Left ventricle myocardium inferior (tissue), 1 donor: ENCODE measurements at regions not wholly inside any gene's neighbourhood (a gene's known extent, or its start where the extent isn't known, plus 50 kb on each side); places are given as distances from the start of the nearest gene placed in this dataset.

ENCODE experiments used
- DNase-seq: peaks from one replicate; pipeline ENCODE4 v3.0.0-alpha.2; 2020
- H3K27ac ChIP-seq: fragments of 200-600 bp; replicated peaks from 2 replicates; pipeline ENCODE4 v1.8.0; 2021
- H3K27me3 ChIP-seq: fragments of 200-600 bp; 2 replicates; pipeline ENCODE4 v1.8.0; 2021; ENCODE audit warnings: low read depth
- H3K36me3 ChIP-seq: fragments of 200-600 bp; 2 replicates; pipeline ENCODE4 v1.8.0; 2021
- H3K4me1 ChIP-seq: fragments of 200-600 bp; 2 replicates; pipeline ENCODE4 v1.8.0; 2021
- H3K4me3 ChIP-seq: fragments of 200-600 bp; 2 replicates; pipeline ENCODE4 v1.8.0; 2021; ENCODE audit warnings: mild to moderate bottlenecking, moderate library complexity
- H3K9me3 ChIP-seq: fragments of 200-600 bp; replicated peaks from 2 replicates; pipeline ENCODE4 v1.8.0; 2021
- intact Hi-C: fragments of 100-400 bp; cut with micrococcal nuclease; formaldehyde crosslinking; loops from one replicate; pipeline ENCODE4 v1.11.0; 2022
- TF ChIP-seq, protein P1 (sequence below): fragments of 200-600 bp; IDR thresholded peaks from 2 replicates; pipeline ENCODE4 v1.8.0; 2021; ENCODE audit warnings: antibody characterized with exemption, mild to moderate bottlenecking, borderline replicate concordance
- donor health status: DM: no; HTN: yes; CAD: no; lungs with severe emphysema.

DNA sequence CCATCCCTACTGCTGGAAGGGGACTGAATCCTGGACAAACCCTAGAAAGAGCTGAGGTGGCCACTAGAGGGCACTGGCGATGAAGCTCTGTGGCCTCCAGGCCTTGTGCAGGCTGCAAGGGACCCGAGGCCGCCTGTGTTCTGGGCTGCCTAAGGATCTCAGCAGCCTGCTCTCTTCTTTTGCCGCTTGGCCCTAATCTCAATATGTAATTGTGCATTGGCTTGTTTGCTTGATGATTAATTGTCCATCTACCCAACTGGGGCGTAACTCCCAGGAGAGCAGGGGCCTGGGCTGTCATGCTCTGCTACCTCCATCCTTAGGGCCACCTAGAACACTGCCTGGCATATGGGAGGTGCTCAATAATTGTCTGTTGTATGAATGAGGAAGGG, 73.8 kb downstream of the SYNE3 start:
- no peak overlapping the region for H3K4me3 ChIP-seq
- no peaks in the 10 kb centered on the region for H3K27me3 ChIP-seq
- H3K4me1 ChIP-seq = peaks cover 9% of the 10 kb centered on the region
- H3K27ac ChIP-seq = peak overlapping the region; percentile 12
- TF ChIP-seq, protein P1, sequence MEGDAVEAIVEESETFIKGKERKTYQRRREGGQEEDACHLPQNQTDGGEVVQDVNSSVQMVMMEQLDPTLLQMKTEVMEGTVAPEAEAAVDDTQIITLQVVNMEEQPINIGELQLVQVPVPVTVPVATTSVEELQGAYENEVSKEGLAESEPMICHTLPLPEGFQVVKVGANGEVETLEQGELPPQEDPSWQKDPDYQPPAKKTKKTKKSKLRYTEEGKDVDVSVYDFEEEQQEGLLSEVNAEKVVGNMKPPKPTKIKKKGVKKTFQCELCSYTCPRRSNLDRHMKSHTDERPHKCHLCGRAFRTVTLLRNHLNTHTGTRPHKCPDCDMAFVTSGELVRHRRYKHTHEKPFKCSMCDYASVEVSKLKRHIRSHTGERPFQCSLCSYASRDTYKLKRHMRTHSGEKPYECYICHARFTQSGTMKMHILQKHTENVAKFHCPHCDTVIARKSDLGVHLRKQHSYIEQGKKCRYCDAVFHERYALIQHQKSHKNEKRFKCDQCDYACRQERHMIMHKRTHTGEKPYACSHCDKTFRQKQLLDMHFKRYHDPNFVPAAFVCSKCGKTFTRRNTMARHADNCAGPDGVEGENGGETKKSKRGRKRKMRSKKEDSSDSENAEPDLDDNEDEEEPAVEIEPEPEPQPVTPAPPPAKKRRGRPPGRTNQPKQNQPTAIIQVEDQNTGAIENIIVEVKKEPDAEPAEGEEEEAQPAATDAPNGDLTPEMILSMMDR = peak; percentile 91
- no peaks in the 10 kb centered on the region for H3K9me3 ChIP-seq
- intact Hi-C loops = loop anchor here (5.0 kb wide), 1 partner anchor 85 kb away; no protein-coding TSS in a partner anchor
- H3K36me3 ChIP-seq = peaks cover 57% of the 10 kb centered on the region
- DNase-seq = peak; percentile 80

DNA sequence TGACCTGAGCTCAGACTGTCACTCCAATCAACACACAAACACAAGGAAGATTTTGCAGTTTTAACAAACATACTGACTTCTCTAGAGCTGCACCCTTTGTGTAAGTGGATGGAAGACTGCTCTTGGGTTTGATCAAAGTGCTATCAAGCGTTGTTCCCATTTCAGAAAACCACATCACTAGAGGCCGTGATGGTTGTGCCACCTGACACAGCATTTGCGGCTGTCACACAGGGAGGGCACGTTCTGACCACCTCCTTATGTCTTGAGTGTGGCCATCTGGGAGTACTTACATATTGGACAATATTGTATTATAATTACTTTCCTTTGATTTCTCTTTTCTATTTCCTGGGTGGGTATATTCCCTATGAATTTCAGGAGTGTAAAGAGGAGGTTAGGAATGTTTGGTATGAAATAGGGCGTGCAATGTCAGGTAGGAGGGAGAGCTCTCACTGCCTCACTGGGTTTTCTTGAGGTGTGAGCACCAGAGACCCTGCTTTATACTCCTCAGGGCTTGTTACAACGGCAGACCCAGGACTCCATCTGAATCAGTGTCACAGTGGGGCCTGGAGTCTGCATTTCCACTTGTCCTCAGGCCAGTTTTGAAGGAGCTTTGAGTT, 74.3 kb downstream of the SYNE3 start:
- no peaks in the 10 kb centered on the region for H3K27me3 ChIP-seq
- H3K9me3 ChIP-seq = no peaks in the 10 kb centered on the region
- H3K4me1 ChIP-seq = peaks cover 9% of the 10 kb centered on the region
- H3K27ac ChIP-seq = no peak overlapping the region
- intact Hi-C loops = loop anchor here (5.0 kb wide), 1 partner anchor 85 kb away; no protein-coding TSS in a partner anchor
- no peak for DNase-seq
- TF ChIP-seq, protein P1 = no peak
- H3K4me3 ChIP-seq = no peak overlapping the region
- peaks cover 57% of the 10 kb centered on the region for H3K36me3 ChIP-seq

DNA sequence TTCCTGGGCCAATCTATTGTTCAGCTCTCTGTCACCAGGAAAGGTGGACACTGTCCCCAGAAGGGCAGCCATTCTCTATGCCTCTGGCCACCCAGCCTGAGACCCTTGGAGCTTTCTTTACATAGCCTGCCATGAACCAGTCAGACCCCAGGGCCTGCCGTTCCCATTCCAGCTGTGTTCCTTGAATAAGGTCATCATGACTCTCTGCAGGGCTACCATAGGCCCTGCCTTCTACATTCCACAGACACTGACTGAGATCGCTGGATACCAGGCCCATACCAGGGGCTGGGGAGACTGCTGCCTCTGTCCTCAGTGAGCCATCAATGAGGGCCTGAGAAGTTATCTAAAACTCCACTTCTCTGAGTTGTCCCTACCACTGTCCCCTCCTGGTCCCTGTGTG, 75.5 kb downstream of the SYNE3 start:
- H3K27me3 ChIP-seq = no peaks in the 10 kb centered on the region
- TF ChIP-seq, protein P1 = no peak
- H3K4me3 ChIP-seq = no peak overlapping the region
- no peak overlapping the region for H3K27ac ChIP-seq
- no peaks in the 10 kb centered on the region for H3K9me3 ChIP-seq
- intact Hi-C loops = loop anchor here (5.0 kb wide), 1 partner anchor 86 kb away; no protein-coding TSS in a partner anchor
- peaks cover 9% of the 10 kb centered on the region for H3K4me1 ChIP-seq
- peaks cover 65% of the 10 kb centered on the region for H3K36me3 ChIP-seq
- DNase-seq = no peak

DNA sequence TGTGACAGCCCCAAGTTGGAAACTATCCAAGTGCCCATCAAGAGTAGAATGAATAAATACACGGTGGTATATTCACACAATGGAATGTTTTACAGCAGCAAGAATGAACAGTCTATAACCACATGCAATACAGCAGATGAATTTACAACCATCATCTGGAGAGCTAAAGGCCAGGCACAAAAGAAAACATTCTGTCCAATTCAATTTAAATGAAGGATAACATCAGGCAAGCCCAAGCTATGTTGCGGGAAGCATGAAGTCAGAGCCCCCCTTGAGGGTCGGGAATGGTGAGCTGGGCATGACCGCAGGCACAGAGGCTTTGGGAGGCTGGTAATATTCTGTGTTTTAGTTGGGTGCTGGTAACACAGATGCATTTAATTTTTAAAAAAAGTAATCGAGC, 76.0 kb downstream of the SYNE3 start:
- intact Hi-C loops = loop anchor here (5.0 kb wide), 1 partner anchor 87 kb away; no protein-coding TSS in a partner anchor
- Histone ChIP-seq H3K4me1 (peaks cover 9% of the 10 kb centered on the region), H3K4me3 (no peak overlapping the region), H3K9me3 (no peaks in the 10 kb centered on the region), H3K27ac (no peak overlapping the region), H3K36me3 (peaks cover 65% of the 10 kb centered on the region), H3K27me3 (no peaks in the 10 kb centered on the region)
- DNase-seq = no peak
- TF ChIP-seq, protein P1 = no peak

DNA sequence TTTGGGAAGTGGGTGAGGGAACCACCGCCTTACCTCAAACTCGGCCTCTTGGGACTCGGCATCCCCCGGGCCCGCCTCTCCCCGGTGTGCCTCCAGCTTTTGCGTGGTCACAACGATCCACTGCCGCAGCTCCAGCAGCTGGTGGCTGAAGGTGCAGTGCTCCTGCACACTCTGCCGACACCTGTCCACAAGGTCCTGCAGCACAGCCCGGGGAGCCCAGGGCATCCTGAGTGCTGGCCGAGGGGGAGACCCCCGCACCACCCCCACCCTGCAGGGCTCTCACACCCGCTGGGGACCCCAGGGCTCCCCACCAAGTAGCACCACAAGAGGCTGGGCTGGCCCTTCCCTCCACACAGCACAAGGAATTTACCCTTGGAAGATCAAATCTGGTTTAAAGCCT, 76.6 kb downstream of the SYNE3 start:
- Histone ChIP-seq H3K4me3 (no peak overlapping the region), H3K27me3 (no peaks in the 10 kb centered on the region), H3K27ac (no peak overlapping the region), H3K36me3 (peaks cover 66% of the 10 kb centered on the region), H3K9me3 (no peaks in the 10 kb centered on the region), H3K4me1 (peaks cover 9% of the 10 kb centered on the region)
- DNase-seq = no peak
- intact Hi-C loops = loop anchor here (5.0 to 10.0 kb wide), 2 partner anchors 87 to 745 kb away; no protein-coding TSS in a partner anchor
- TF ChIP-seq, protein P1 = no peak
